ENCODE measurements at regions not wholly inside any gene's neighbourhood (a gene's known extent, or its start where the extent isn't known, plus 50 kb on each side); places are given as distances from the start of the nearest gene placed in this dataset.

DNA sequence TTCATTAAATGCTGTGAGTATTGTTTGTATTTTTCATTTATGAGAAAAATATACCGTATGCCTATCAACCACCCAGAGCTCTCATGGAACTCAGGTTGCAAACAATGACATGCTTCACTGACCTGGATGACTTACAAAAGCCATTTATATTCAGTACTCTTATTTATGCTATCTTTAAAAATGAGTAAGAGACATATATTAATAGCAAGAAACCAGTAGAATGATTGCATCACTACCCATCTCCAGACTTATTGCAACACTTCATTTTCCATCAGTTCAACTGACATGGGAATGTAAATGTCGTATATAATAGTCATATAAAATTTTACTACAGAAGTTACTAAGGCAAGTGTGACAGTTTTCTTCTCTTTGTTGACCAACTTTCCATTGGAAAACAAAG, 69.1 kb downstream of the OTP start:
- no peak overlapping the region for H3K27ac Mint-ChIP-seq
- Histone ChIP-seq H3K9ac (ENCODE audit: insufficient read depth, low read length, poor library complexity, severe bottlenecking) (no peak overlapping the region), H3K79me2 (ENCODE audit: insufficient read depth, low read length) (no peaks in the 10 kb centered on the region), H3K4me1 (ENCODE audit: control insufficient read depth in 1 of 2, insufficient read depth in 2 of 2, low read length in 2 of 2) (peaks cover 0 to 12% of the 10 kb centered on the region in 2 donors), H3K36me3 (replicated peaks in 1 of 2; ENCODE audit: control insufficient read depth in 1 of 2, insufficient read depth in 2 of 2, low read length in 2 of 2) (no peaks in the 10 kb centered on the region), H2AFZ (ENCODE audit: insufficient read depth, low read depth, low read length, poor library complexity, severe bottlenecking) (no peak overlapping the region), H3K27ac (ENCODE audit: low read depth in 1 of 2, low read length in 2 of 2) (no peak overlapping the region), H3K27me3 (ENCODE audit: control insufficient read depth in 2 of 2, insufficient read depth in 2 of 2, low read length in 2 of 2) (no peaks in the 10 kb centered on the region), H3K4me2 (replicated peaks; ENCODE audit: extremely low read depth, low read length, poor library complexity, severe bottlenecking) (no peak overlapping the region), H4K20me1 (ENCODE audit: insufficient read depth, low read length) (no peaks in the 10 kb centered on the region), H3K4me3 (replicated peaks in 1 of 3; ENCODE audit: low read depth in 2 of 3, low read length in 3 of 3) (no peak overlapping the region), H3K9me3 (replicated peaks in 1 of 2; ENCODE audit: control insufficient read depth in 1 of 2, insufficient read depth in 1 of 2, low read length in 2 of 2) (no peaks in the 10 kb centered on the region)
- no peaks in the 10 kb centered on the region for H3K27me3 Mint-ChIP-seq (ENCODE audit: low read depth in 3 of 3)
- no peaks in the 10 kb centered on the region for H3K36me3 Mint-ChIP-seq
- H3K9me3 Mint-ChIP-seq, result no peaks in the 10 kb centered on the region
- no peak overlapping the region for H3K4me3 Mint-ChIP-seq
- intact Hi-C loops (cut with micrococcal nuclease), result no loop called here
- WGBS (ENCODE audit: insufficient coverage), result no CpG with 5 or more reads among the region's 2 CpGs
- no peak for DNase-seq
- H3K4me1 Mint-ChIP-seq, result peaks cover 17% of the 10 kb centered on the region
- TF ChIP-seq, protein P1, sequence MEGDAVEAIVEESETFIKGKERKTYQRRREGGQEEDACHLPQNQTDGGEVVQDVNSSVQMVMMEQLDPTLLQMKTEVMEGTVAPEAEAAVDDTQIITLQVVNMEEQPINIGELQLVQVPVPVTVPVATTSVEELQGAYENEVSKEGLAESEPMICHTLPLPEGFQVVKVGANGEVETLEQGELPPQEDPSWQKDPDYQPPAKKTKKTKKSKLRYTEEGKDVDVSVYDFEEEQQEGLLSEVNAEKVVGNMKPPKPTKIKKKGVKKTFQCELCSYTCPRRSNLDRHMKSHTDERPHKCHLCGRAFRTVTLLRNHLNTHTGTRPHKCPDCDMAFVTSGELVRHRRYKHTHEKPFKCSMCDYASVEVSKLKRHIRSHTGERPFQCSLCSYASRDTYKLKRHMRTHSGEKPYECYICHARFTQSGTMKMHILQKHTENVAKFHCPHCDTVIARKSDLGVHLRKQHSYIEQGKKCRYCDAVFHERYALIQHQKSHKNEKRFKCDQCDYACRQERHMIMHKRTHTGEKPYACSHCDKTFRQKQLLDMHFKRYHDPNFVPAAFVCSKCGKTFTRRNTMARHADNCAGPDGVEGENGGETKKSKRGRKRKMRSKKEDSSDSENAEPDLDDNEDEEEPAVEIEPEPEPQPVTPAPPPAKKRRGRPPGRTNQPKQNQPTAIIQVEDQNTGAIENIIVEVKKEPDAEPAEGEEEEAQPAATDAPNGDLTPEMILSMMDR (IDR thresholded peaks at IDR 0.05), result no peak

DNA sequence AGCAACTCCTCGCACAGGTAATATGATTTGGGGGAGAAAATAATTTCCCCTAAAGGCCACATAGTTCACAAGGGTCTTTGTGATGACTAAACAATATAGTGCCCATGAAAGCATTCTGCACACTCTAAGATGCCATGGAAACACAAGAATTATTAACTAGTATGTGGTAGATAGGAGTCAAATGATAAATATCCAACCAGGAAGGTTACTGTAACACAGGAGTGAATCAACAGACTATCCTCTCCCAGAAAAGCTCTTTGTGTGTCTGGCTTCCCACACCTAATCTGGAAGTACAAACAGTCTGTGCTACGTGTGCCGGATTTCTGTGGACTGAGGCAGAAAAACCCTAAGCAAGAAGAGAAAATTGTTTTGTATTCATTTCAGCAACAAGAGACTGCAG, 70.0 kb downstream of the OTP start:
- Mint-ChIP-seq H3K9me3 (no peaks in the 10 kb centered on the region), H3K4me1 (peaks cover 17% of the 10 kb centered on the region), H3K4me3 (no peak overlapping the region), H3K27ac (no peak overlapping the region), H3K36me3 (no peaks in the 10 kb centered on the region), H3K27me3 (ENCODE audit: low read depth in 3 of 3) (no peaks in the 10 kb centered on the region)
- intact Hi-C loops (cut with micrococcal nuclease), result no loop called here
- H4K20me1 ChIP-seq (ENCODE audit: insufficient read depth, low read length), result no peaks in the 10 kb centered on the region
- H3K9ac ChIP-seq (ENCODE audit: insufficient read depth, low read length, poor library complexity, severe bottlenecking), result no peak overlapping the region
- TF ChIP-seq, protein P1 (IDR thresholded peaks at IDR 0.05), result no peak
- no peaks in the 10 kb centered on the region for H3K79me2 ChIP-seq (ENCODE audit: insufficient read depth, low read length)
- WGBS (ENCODE audit: insufficient coverage), result no CpG with 5 or more reads among the region's 3 CpGs
- no peak for DNase-seq
- H3K9me3 ChIP-seq (replicated peaks in 1 of 2; ENCODE audit: control insufficient read depth in 1 of 2, insufficient read depth in 1 of 2, low read length in 2 of 2), result no peaks in the 10 kb centered on the region
- no peaks in the 10 kb centered on the region for H3K27me3 ChIP-seq (ENCODE audit: control insufficient read depth in 2 of 2, insufficient read depth in 2 of 2, low read length in 2 of 2)
- no peak overlapping the region for H3K27ac ChIP-seq (ENCODE audit: low read depth in 1 of 2, low read length in 2 of 2)
- H2AFZ ChIP-seq (ENCODE audit: insufficient read depth, low read depth, low read length, poor library complexity, severe bottlenecking), result no peak overlapping the region
- H3K4me1 ChIP-seq (ENCODE audit: control insufficient read depth in 1 of 2, insufficient read depth in 2 of 2, low read length in 2 of 2), result peaks cover 0 to 12% of the 10 kb centered on the region in 2 donors
- H3K4me2 ChIP-seq (replicated peaks; ENCODE audit: extremely low read depth, low read length, poor library complexity, severe bottlenecking), result no peak overlapping the region
- no peak overlapping the region for H3K4me3 ChIP-seq (replicated peaks in 1 of 3; ENCODE audit: low read depth in 2 of 3, low read length in 3 of 3)
- no peaks in the 10 kb centered on the region for H3K36me3 ChIP-seq (replicated peaks in 1 of 2; ENCODE audit: control insufficient read depth in 1 of 2, insufficient read depth in 2 of 2, low read length in 2 of 2)
